Right lobe of liver (tissue), 4 donors: ENCODE measurements at regions not wholly inside any gene's neighbourhood (a gene's known extent, or its start where the extent isn't known, plus 50 kb on each side); places are given as distances from the start of the nearest gene placed in this dataset.

Experiments used
- CTCF ChIP-seq, 4 donors: fragments of 200-600 bp in 3 of 4; fragments of 450-650 bp in 1 of 4; IDR thresholded peaks; one replicate each; pipeline versions ENCODE4 v1.5.1 to v1.8.0; 2016 to 2022; ENCODE audit warnings: antibody characterized with exemption in 4 of 4, mild to moderate bottlenecking in 2 of 4
- POLR2A ChIP-seq: fragments of 450-650 bp; IDR thresholded peaks from one replicate; pipeline ENCODE4 v1.6.1; 2017; ENCODE audit warnings: antibody characterized with exemption, mild to moderate bottlenecking
- donor health status: DM: no; HTN: no; CAD: no.
- donor health status: DM: no; HTN: no; CAD: no.
- donor health status: DM: no; HTN: yes; CAD: no.

GRCh38 chr6:14467591-14467990 lies 350.0 kb downstream of the CD83 start:
- TF ChIP-seq POLR2A: no peak
- no peak for TF ChIP-seq CTCF (IDR thresholded peaks at IDR 0.05)
